ENCODE measurements at regions not wholly inside any gene's neighbourhood (a gene's known extent, or its start where the extent isn't known, plus 50 kb on each side); places are given as distances from the start of the nearest gene placed in this dataset.

- no peak for ATAC-seq
- intact Hi-C loops (cut with DNase I): no loop called here
- no peak overlapping the region for H3K4me3 ChIP-seq
- no peaks in the 10 kb centered on the region for H3K9me3 ChIP-seq
- H3K27ac ChIP-seq: no peak overlapping the region
- H3K36me3 ChIP-seq: no peaks in the 10 kb centered on the region
- H3K4me1 ChIP-seq: no peaks in the 10 kb centered on the region
- H3K27me3 ChIP-seq: no peaks in the 10 kb centered on the region
- no peak for DNase-seq
- TF ChIP-seq, protein P1, sequence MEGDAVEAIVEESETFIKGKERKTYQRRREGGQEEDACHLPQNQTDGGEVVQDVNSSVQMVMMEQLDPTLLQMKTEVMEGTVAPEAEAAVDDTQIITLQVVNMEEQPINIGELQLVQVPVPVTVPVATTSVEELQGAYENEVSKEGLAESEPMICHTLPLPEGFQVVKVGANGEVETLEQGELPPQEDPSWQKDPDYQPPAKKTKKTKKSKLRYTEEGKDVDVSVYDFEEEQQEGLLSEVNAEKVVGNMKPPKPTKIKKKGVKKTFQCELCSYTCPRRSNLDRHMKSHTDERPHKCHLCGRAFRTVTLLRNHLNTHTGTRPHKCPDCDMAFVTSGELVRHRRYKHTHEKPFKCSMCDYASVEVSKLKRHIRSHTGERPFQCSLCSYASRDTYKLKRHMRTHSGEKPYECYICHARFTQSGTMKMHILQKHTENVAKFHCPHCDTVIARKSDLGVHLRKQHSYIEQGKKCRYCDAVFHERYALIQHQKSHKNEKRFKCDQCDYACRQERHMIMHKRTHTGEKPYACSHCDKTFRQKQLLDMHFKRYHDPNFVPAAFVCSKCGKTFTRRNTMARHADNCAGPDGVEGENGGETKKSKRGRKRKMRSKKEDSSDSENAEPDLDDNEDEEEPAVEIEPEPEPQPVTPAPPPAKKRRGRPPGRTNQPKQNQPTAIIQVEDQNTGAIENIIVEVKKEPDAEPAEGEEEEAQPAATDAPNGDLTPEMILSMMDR (IDR thresholded peaks at IDR 0.05): no peak
These were observed 349.3 kb upstream of the SLC14A2 start for GRCh38 chr18:45266023-45266422.

GRCh38 chr18:45267622-45268021 lies 347.7 kb upstream of the SLC14A2 start:
- H3K36me3 ChIP-seq: no peaks in the 10 kb centered on the region
- H3K4me3 ChIP-seq: no peak overlapping the region
- no peaks in the 10 kb centered on the region for H3K27me3 ChIP-seq
- H3K4me1 ChIP-seq: no peaks in the 10 kb centered on the region
- intact Hi-C loops (cut with DNase I): no loop called here
- no peak overlapping the region for H3K27ac ChIP-seq
- TF ChIP-seq, protein P1 (IDR thresholded peaks at IDR 0.05): no peak
- H3K9me3 ChIP-seq: no peaks in the 10 kb centered on the region
- ATAC-seq: no peak
- DNase-seq: no peak

DNA sequence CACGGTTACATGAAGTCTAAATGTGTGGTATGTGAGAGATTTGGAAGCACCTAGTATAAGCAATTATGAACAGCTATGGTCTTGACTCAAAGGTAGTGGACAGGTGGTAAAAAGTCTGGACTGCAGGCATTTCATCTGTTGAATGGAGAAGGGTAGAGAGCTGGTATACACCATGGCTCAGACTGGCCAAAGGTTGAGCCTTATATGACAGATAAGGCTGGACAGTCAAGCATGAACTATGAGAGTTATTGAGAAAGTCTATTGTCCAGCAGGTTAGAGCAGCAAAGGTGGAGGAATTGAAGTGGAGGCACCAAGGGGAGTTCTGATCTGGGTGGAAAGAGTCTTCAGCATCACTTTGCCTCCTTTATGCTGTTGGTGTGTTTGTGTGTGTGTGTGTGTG lies 346.7 kb upstream of the SLC14A2 start:
- intact Hi-C loops (cut with DNase I): no loop called here
- H3K27ac ChIP-seq: no peak overlapping the region
- TF ChIP-seq, protein P1 (IDR thresholded peaks at IDR 0.05): no peak
- H3K4me3 ChIP-seq: no peak overlapping the region
- no peak for ATAC-seq
- no peak for DNase-seq
- no peaks in the 10 kb centered on the region for H3K4me1 ChIP-seq
- no peaks in the 10 kb centered on the region for H3K27me3 ChIP-seq
- H3K36me3 ChIP-seq: no peaks in the 10 kb centered on the region
- H3K9me3 ChIP-seq: no peaks in the 10 kb centered on the region

GRCh38 chr18:45270289-45270771 lies 344.9 kb upstream of the SLC14A2 start:
- no peak for ATAC-seq
- Histone ChIP-seq H3K4me1 (no peaks in the 10 kb centered on the region), H3K36me3 (no peaks in the 10 kb centered on the region), H3K4me3 (no peak overlapping the region), H3K27me3 (no peaks in the 10 kb centered on the region), H3K27ac (no peak overlapping the region), H3K9me3 (no peaks in the 10 kb centered on the region)
- intact Hi-C loops (cut with DNase I): no loop called here
- TF ChIP-seq, protein P1 (IDR thresholded peaks at IDR 0.05): no peak
- DNase-seq: no peak

- no peak for ATAC-seq
- TF ChIP-seq, protein P1 (IDR thresholded peaks at IDR 0.05): no peak
- Histone ChIP-seq H3K27ac (no peak overlapping the region), H3K4me3 (no peak overlapping the region), H3K27me3 (no peaks in the 10 kb centered on the region), H3K9me3 (no peaks in the 10 kb centered on the region), H3K36me3 (no peaks in the 10 kb centered on the region), H3K4me1 (no peaks in the 10 kb centered on the region)
- intact Hi-C loops (cut with DNase I): no loop called here
- no peak for DNase-seq
These were observed 341.2 kb upstream of the SLC14A2 start for GRCh38 chr18:45274026-45274425.

Measured in upper lobe of right lung (tissue), 1 donor.